Stimulated activated naive CD8-positive, alpha-beta T cell treated with anti-CD3 and anti-CD28 coated beads, Interleukin-15, Interleukin-2, amounts not matched to agents 100 ng/mL and 50 ng/mL, for 24 hours (primary cell): ENCODE measurements at regions not wholly inside any gene's neighbourhood (a gene's known extent, or its start where the extent isn't known, plus 50 kb on each side); places are given as distances from the start of the nearest gene placed in this dataset.
"Not testable (repeated sequence)": the region's sequence is repeated elsewhere in the genome, so short reads cannot be mapped to it uniquely, and the experiment has no call there.

Source experiments
- H3K27ac Mint-ChIP-seq: one replicate; pipeline ENCODE4 v1.8.0; 2021; ENCODE audit warnings: mild to moderate bottlenecking, mixed read lengths
- H3K27me3 Mint-ChIP-seq: one replicate; pipeline ENCODE4 v1.8.0; 2021; ENCODE audit warnings: mixed read lengths
- H3K36me3 Mint-ChIP-seq: one replicate; pipeline ENCODE4 v1.8.0; 2021; ENCODE audit warnings: low read depth, mixed read lengths
- H3K4me1 Mint-ChIP-seq: one replicate; pipeline ENCODE4 v1.8.0; 2021; ENCODE audit warnings: low read depth, mixed read lengths
- H3K4me3 Mint-ChIP-seq: one replicate; pipeline ENCODE4 v1.8.0; 2021; ENCODE audit warnings: mild to moderate bottlenecking, mixed read lengths
- H3K9me3 Mint-ChIP-seq: one replicate; pipeline ENCODE4 v1.8.0; 2021; ENCODE audit warnings: mixed read lengths

DNA sequence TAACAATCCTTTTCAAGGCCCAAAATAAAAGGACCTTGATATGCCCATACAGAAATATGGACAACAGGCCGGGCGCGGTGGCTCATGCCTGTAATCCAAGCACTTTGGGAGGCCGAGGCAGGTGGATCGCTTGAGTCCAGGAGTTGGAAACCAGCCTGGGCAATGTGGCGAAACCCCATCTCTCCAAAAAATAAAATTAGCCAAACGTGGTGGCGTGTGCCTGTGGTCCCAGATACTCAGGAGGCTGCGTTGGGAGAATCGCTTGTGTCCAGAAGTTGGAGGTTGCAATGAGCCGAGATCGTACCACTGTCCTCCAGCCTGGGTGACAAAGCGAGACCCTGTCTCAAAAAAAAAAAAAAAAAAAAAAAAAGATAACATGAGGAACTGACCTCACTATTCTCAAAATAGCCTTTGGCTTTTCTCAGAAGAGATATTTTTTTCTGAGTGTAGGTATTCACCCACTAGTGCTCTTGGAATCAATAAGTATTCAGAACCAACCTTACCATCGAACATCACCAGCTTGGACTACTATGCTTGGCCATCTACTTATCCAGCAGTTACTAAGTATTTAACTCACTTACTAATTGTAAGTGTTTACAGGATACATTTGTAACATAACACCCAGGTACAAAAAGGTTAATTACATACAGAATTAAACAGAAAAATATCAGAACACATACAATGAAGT lies 99.2 kb downstream of the OR2B2 start:
- Mint-ChIP-seq H3K4me3 (peak overlapping the region; percentile 82), H3K9me3 (no peaks in the 10 kb centered on the region), H3K27me3 (no peaks in the 10 kb centered on the region), H3K36me3 (peaks cover 5% of the 10 kb centered on the region), H3K4me1 (peaks cover 69% of the 10 kb centered on the region), H3K27ac (peak overlapping the region; percentile 97)

DNA sequence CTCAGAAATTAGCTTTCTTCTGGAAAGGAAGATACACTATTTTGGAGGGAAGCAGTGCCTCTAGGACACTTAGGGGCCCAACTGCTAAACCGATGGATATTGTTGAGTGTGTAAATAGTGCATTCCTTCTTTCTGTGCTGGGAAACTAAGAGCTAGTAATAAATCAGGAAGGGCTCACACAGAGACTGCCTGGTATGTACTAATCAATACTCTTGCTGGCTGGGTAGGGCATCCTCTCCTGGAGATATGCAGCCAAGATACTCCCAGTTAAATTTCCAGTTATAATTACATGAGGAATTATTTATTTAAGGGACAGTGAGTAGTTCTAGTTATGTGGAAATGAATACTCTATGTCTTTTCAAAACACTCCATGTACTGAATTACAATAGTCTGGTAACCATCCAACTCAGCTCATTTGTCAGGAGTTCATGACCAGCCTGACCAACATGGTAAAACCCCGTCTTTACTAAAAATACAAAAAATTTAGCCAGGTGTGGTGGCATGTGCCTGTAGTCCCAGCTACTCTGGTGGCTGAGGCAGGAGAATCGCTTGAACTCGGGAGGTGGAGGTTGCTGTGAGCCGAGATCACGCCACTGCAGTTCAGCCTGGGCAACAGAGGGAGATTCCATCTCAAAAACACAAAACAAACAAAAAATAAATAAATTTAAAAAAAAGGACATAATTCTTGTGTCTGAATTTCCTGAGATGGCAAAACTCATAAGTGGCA lies 100.0 kb downstream of the OR2B2 start:
- H3K27ac Mint-ChIP-seq = peak overlapping the region; percentile 75
- H3K27me3 Mint-ChIP-seq = no peaks in the 10 kb centered on the region
- no peaks in the 10 kb centered on the region for H3K9me3 Mint-ChIP-seq
- peak overlapping the region; percentile 7 for H3K4me3 Mint-ChIP-seq
- peaks cover 73% of the 10 kb centered on the region for H3K4me1 Mint-ChIP-seq
- H3K36me3 Mint-ChIP-seq = peaks cover 5% of the 10 kb centered on the region

DNA sequence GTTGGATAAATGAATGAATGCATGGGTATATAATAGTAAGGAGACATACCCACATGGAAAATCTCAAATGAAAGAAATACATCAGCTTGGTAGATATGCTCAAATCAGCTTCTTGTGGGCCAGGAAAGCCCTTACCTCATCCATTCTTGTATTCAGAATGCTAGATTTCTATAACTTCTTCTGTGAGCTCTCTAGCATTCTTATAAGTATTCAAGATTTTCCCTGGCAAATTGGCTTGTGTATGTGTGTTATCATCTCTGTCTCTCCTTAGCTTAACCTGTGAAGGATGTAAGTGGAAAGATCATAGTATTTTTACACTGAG lies 100.8 kb downstream of the OR2B2 start:
- Mint-ChIP-seq H3K4me3 (peak overlapping the region; percentile 94), H3K27ac (peak overlapping the region; percentile 97), H3K4me1 (peaks cover 78% of the 10 kb centered on the region), H3K36me3 (peaks cover 5% of the 10 kb centered on the region), H3K27me3 (no peaks in the 10 kb centered on the region), H3K9me3 (no peaks in the 10 kb centered on the region)

DNA sequence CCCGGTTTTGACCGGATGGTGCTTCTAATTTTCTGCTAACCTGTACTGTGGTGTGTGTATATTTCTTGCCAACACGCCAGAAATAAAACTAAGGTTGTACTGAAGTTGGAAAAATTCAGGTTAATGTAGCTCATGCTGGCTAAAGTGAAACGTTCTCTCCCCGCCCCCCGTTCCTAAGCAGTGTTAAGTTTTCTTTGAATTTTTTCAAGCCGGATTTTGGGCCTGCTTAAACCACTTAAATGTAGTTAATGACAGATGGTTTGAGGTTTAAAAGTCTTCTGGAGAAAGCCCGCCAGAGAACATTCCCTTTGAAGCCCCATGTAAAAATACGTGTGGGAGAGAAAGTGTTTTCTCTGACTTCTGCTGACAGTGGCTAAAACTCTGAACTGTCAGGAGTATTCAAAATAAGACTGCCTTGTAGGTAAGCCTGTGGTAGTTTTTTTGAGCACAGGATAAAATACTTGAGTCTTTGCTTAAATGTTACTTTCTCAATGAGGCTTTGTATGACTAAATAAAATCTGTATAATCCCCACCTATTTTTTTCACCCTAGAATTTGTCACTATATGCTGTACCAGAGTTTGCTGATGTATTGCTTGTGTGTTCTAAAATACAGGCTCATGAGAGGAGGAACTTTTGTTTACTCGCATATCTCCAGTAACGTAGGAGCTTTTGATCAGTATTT lies 101.3 kb downstream of the OR2B2 start:
- H3K4me1 Mint-ChIP-seq = peaks cover 79% of the 10 kb centered on the region

DNA sequence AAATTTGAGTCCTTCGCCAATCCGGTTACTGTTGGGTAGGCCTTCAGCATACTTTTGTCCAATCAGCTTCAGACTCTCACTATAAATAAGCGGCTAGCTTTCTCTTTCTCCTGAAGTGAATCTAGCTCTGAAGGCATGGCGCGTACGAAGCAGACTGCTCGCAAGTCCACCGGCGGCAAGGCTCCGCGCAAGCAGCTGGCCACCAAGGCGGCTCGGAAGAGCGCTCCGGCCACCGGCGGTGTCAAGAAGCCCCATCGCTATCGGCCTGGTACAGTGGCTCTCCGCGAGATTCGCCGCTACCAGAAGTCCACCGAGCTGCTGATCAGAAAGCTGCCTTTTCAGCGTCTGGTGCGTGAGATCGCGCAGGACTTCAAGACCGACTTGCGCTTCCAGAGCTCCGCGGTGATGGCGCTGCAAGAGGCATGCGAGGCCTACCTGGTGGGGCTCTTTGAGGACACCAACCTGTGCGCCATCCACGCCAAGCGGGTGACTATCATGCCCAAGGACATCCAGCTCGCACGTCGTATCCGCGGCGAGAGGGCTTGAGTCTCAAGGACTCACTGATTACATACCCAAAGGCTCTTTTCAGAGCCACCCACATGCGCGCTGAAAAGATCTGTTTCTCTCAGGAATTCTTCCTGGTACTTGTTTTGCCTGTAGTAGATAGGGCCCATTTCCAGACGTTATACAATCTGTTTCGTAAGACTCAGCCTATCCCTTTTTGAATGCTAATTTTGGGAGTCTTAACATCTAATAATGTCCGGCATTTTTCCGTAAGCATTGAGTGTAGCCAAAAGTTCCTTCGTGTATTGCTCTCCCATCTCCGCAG lies 102.0 kb downstream of the OR2B2 start:
- H3K27ac Mint-ChIP-seq = peak overlapping the region; percentile 97
- peak overlapping the region; percentile 94 for H3K4me3 Mint-ChIP-seq
- H3K36me3 Mint-ChIP-seq = peaks cover 5% of the 10 kb centered on the region
- peaks cover 72% of the 10 kb centered on the region for H3K4me1 Mint-ChIP-seq
- H3K27me3 Mint-ChIP-seq = no peaks in the 10 kb centered on the region
- no peaks in the 10 kb centered on the region for H3K9me3 Mint-ChIP-seq

More for the DNA sequence above, 101.3 kb downstream of the OR2B2 start:
- Mint-ChIP-seq H3K9me3 (no peaks in the 10 kb centered on the region), H3K27ac (peak overlapping the region; percentile 97), H3K36me3 (peaks cover 5% of the 10 kb centered on the region), H3K27me3 (no peaks in the 10 kb centered on the region), H3K4me3 (peak overlapping the region; percentile 94)

DNA sequence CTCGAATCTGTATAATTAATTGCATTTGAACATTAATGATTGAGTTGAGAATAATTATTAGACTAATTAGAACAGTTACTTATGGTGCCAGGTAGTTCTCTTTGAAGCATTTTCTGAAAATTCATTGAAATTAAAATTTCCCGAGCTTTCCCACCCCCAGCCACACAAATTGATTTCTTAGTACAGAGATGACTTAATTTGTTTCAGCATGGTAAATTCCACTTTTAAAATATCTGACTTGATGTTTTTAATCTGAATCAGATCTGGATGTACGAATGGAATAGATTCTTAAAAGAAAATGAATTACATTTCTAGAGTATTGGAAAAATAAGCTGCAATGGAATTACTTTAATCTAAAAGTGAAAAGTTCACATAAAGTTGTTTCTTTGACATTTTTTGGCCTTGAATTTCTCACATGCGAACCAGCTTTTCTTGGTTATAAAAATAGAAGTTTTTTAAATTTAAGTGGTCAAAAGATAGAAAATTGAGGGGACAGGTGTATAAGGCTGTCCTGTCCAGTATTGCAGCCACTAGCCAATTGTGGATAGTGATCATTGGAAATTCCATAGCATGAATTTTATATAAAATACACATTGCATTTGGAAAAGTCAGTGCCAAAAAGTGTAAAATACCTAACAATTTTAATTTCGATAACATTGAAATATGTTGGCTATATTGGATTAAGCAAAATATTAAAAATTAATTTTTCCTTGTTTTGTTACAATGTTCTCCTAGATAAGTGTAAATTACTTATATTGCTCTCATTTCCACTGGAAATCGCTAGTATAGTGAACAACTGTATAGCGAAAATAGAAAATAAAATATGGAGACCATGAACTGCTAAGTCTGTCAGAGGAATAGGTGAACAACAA lies 102.9 kb downstream of the OR2B2 start:
- peaks cover 63% of the 10 kb centered on the region for H3K4me1 Mint-ChIP-seq
- H3K4me3 Mint-ChIP-seq = peak overlapping the region; percentile 94

DNA sequence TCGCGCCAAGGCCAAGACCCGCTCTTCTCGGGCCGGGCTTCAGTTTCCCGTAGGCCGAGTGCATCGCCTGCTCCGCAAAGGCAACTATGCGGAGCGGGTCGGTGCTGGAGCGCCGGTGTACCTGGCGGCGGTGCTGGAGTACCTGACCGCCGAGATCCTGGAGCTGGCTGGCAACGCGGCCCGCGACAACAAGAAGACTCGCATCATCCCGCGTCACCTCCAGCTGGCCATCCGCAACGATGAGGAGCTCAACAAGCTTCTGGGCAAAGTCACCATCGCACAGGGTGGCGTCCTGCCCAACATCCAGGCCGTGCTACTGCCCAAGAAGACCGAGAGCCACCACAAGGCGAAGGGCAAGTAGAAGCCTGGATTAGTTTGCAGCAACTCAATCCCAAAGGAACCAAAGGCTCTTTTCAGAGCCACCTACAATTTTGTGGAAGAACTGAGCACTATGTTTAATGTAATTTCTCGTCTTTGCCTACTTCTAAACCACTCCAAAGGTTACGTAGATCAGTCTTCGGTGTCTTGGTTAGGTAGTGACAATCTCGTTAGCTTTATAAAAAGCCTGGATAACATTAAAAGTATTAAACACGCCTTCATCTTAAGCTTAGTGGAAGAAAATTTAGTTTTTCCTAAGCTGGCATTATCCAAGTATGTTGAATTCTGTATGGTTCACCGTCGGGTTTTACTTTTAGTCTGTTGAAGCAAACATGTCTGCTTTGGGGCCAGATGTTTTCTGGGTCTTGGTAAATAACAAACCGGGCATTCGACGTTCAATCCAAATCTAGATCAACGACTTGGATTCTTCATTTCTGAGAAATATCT lies 103.7 kb downstream of the OR2B2 start:
- H3K27ac Mint-ChIP-seq = peak overlapping the region; percentile 98
- peaks cover 55% of the 10 kb centered on the region for H3K4me1 Mint-ChIP-seq
- not testable (repeated sequence) for H3K27me3 Mint-ChIP-seq, H3K36me3 Mint-ChIP-seq, H3K9me3 Mint-ChIP-seq
- H3K4me3 Mint-ChIP-seq = peak overlapping the region; percentile 92

More for the DNA sequence above, 102.9 kb downstream of the OR2B2 start:
- Mint-ChIP-seq H3K36me3 (no peaks in the 10 kb centered on the region), H3K27me3 (no peaks in the 10 kb centered on the region), H3K9me3 (no peaks in the 10 kb centered on the region), H3K27ac (peak overlapping the region; percentile 98)

DNA sequence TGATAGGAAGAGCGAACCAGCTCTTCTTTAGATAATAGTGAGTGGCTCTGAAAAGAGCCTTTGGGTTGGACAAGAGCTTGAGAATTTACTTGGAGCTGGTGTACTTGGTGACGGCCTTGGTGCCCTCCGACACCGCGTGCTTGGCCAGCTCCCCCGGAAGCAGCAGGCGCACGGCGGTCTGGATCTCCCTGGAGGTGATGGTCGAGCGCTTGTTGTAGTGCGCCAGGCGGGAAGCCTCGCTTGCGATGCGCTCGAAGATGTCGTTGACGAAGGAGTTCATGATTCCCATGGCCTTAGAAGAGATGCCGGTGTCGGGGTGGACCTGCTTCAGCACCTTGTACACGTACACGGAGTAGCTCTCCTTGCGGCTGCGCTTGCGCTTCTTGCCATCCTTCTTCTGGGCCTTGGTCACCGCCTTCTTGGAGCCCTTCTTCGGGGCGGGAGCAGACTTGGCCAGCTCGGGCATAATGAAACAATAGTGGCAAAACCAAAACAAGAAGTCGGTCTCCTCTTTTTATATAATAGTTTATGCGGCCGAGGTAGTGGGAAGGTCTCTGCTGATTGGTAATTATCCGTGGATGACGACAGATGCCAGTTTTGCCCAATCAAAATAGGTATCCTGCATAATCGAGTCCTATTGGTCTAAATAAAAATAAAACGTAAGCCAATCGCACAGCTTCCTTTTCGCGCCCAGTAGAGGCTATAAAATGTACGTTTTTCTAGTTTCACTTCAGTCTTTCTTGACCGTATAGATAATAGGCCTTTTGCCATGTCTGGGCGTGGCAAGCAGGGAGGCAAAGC lies 104.6 kb downstream of the OR2B2 start:
- H3K27ac Mint-ChIP-seq = peak overlapping the region; percentile 98
- H3K9me3 Mint-ChIP-seq, H3K36me3 Mint-ChIP-seq, H3K27me3 Mint-ChIP-seq: not testable (repeated sequence)
- H3K4me1 Mint-ChIP-seq = peaks cover 48% of the 10 kb centered on the region
- peak overlapping the region; percentile 92 for H3K4me3 Mint-ChIP-seq

DNA sequence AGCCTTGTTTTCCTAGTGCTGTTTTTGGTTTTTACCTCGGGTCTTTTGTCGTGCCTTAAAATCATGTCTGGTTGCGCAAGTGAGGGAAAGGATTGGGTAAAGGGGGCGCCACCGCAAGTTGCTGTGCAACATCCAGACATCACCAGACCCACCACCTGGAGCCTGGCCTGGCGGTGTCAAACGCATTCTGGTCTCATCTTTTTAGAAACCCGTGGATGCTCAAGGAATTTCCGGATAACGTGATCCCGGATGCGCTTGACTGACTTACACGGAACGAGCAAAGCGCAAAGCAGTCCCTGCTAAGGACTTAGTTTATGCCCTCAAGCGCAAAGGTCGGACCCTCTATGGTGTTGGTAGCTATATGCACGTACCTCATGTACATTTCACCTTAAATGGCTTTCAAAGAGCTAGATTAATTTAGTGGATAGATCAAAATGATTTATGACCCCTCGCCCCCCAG lies 105.2 kb downstream of the OR2B2 start:
- Mint-ChIP-seq H3K27me3 (no peaks in the 10 kb centered on the region), H3K4me3 (peak overlapping the region; percentile 92), H3K4me1 (peaks cover 47% of the 10 kb centered on the region), H3K36me3 (no peaks in the 10 kb centered on the region), H3K9me3 (no peaks in the 10 kb centered on the region), H3K27ac (peak overlapping the region; percentile 98)

DNA sequence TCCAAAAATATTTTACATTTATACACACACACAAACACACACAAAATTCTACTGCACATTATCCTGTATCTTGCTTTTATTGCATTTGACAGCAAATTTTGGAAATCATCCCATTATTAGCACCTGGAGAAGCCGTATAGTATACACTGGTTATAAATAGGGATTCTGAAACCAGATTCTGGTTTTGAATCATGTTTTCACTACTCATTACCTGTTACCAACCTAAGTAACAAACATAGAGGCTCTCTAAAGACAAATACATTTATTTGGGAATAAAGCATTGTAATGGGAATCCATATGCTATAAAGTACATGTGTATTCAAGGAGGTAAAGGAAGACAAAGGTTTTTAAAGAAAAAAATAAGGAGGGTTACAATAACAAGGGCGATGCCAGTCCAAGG lies 106.8 kb downstream of the OR2B2 start:
- Mint-ChIP-seq H3K9me3 (no peaks in the 10 kb centered on the region), H3K36me3 (no peaks in the 10 kb centered on the region), H3K4me1 (peaks cover 34% of the 10 kb centered on the region), H3K27me3 (no peaks in the 10 kb centered on the region), H3K27ac (no peak overlapping the region), H3K4me3 (no peak overlapping the region)

DNA sequence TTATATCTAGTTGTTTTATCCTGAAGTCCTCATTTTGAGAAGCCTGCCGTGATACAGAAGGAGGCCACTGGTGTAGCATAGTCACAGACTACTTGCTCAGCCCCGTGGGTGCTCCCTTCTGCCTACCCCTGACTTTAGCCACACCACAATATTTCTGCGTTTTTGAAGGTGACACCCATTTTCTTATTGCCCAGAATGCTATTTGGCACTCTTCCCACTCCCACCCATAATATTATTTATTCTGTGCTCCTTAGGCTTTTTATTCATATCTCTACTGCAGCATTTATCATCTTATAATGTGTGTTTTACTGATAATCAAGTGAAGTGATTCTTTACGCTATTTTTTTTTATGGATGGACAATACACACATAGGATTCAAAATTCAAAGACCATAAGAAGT lies 107.3 kb downstream of the OR2B2 start:
- Mint-ChIP-seq H3K27ac (no peak overlapping the region), H3K9me3 (no peaks in the 10 kb centered on the region), H3K36me3 (no peaks in the 10 kb centered on the region), H3K4me1 (peaks cover 29% of the 10 kb centered on the region), H3K4me3 (no peak overlapping the region), H3K27me3 (no peaks in the 10 kb centered on the region)

DNA sequence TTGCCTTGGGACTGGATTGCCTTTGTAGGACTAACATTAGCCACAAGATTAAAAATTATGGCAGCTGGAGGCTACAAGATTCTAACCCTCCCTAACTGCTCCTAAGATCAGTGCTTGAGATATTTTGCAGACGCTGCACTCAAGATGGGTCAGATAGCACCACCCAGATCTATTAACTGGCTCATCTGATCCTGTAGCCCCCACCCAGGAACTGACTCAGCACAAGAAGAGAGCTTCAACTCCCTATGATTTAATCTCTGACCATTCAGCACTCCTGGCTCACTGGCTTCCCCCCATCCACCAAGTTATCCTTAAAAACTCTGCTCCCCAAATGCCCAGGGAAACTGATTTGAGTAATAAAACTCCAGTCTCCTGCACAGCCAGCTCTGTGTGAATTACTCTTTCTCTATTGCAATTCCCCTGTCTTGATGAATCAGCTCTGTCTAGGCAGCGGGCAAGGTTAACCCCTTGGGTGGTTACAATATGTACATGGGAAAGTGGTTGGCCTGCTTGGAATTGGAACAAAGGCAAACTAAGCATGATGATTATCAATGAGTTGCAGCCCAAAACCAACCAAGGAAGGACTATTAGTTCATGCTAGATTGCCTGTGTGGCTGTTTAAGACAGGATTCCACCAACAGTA lies 111.3 kb downstream of the OR2B2 start:
- Mint-ChIP-seq H3K9me3 (no peaks in the 10 kb centered on the region), H3K27me3 (no peaks in the 10 kb centered on the region), H3K36me3 (no peaks in the 10 kb centered on the region), H3K4me3 (no peak overlapping the region), H3K4me1 (peaks cover 2% of the 10 kb centered on the region), H3K27ac (no peak overlapping the region)
